Retinal pigment epithelial cell (primary cell): ENCODE measurements at regions not wholly inside any gene's neighbourhood (a gene's known extent, or its start where the extent isn't known, plus 50 kb on each side); places are given as distances from the start of the nearest gene placed in this dataset.

ENCODE experiments used
- DNase-seq: peaks from one replicate; pipeline ENCODE4 v3.0.0-alpha.2; 2010; ENCODE audit warnings: low read depth
- H3K4me3 ChIP-seq: 2 replicates; pipeline ENCODE4 v1.5.1; 2011; ENCODE audit warnings: mild to moderate bottlenecking, low read length, control low read depth, moderate library complexity
- CTCF ChIP-seq: conservative IDR thresholded peaks from 2 replicates; pipeline ENCODE4 v1.5.1; 2011; ENCODE audit warnings: low read depth, low read length, control low read depth, inconsistent platforms

- DNase-seq: no peak
- no peak for TF ChIP-seq CTCF
- no peak overlapping the region for H3K4me3 ChIP-seq
These were observed 465.9 kb upstream of the TGFBR2 start for GRCh38 chr3:30140356-30141075.

- TF ChIP-seq CTCF: no peak
- H3K4me3 ChIP-seq: no peak overlapping the region
- no peak for DNase-seq
These were observed 465.2 kb upstream of the TGFBR2 start for GRCh38 chr3:30141178-30141581.

- H3K4me3 ChIP-seq: no peak overlapping the region
- TF ChIP-seq CTCF: no peak
- DNase-seq: no peak
These were observed 464.5 kb upstream of the TGFBR2 start for GRCh38 chr3:30141927-30142326.

- no peak for DNase-seq
- TF ChIP-seq CTCF: no peak
- H3K4me3 ChIP-seq: no peak overlapping the region
These were observed 463.5 kb upstream of the TGFBR2 start for GRCh38 chr3:30142946-30143345.

- TF ChIP-seq CTCF: no peak
- no peak for DNase-seq
- no peak overlapping the region for H3K4me3 ChIP-seq
These were observed 461.1 kb upstream of the TGFBR2 start for GRCh38 chr3:30145281-30145680.

- TF ChIP-seq CTCF: no peak
- H3K4me3 ChIP-seq: no peak overlapping the region
- peak; percentile 66 for DNase-seq
These were observed 459.4 kb upstream of the TGFBR2 start for GRCh38 chr3:30146978-30147377.

GRCh38 chr3:30154853-30155252 is 451.5 kb upstream of the TGFBR2 start:
- no peak overlapping the region for H3K4me3 ChIP-seq
- TF ChIP-seq CTCF: no peak
- DNase-seq: no peak
